GM21576 (cell line): ENCODE measurements at regions not wholly inside any gene's neighbourhood (a gene's known extent, or its start where the extent isn't known, plus 50 kb on each side); places are given as distances from the start of the nearest gene placed in this dataset.
"Not testable (repeated sequence)": the region's sequence is repeated elsewhere in the genome, so short reads cannot be mapped to it uniquely, and the experiment has no call there.

Experiments
- ATAC-seq: cut with Tn5 transposase; IDR thresholded peaks from one replicate; pipeline ENCODE4 v1.9.1; 2021; ENCODE audit warnings: mild to moderate bottlenecking, moderate library complexity; ENCODE audit not compliant: unreplicated experiment

DNA sequence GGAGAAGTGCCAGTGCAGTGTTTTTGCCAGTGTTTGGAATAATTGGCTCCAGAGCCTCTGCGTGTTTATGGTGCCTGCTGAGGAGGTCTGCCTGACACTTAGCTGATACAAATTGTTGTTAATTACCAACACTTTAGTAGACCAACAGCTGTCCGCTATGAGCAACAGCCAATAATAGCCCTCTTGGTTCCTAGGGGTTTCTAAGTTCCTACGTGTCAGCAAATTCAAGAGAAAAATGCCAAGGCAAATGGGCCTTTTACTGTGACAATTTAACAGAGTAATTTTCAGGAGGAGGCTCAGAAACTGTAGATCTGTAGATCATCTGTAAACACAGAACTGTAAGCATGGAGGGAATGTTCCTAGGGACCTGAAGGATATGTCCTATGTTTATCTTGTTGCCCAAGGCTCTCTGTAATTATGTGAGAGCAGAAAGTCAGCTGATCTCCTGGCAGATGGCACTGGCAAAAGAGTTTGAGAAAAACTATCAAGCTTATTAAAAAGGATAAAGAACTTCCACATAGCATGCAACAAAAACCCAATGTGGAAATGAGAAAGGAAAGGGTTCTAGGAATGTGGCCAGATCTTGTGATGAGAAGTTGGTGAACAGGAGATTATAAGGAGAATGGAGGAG lies 157.7 kb downstream of the GJA1 start:
- no peak for ATAC-seq

DNA sequence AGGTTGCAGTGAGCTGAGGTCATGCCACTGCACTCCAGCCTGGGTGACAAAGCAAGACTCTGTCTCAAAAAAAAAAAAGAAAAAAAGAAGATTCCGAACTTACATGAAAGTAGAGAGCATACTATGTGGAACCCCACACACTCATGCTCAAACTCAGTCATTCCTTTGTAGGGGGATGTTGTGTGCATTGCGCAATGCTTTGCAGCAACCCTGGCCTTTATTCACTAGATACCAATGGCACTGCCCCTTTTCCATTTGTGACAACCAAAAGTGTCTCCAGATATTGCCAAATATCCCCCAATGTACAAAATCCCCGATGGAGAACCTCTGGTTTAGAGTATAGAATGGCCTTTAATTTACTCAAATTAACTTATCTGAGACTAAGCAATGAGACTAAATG lies 158.6 kb downstream of the GJA1 start:
- no peak for ATAC-seq

DNA sequence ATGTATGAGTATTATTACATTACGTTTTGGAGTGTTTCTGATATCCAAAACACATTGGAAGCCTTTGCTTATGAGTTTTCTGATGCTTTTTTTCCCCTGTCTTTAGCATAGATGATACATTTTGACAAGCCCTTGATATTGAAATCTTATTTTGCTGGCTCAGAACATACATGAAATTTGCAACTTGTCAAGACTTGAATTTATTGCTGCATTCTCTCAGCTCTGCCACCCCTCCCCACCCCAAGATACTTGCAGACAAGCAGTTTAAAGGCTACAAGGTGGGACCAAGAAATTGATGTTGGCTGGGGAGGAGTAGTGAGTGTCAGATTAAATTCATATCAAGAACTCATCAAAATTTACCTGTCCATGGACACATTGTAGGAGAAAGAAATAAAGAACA lies 160.2 kb downstream of the GJA1 start:
- no peak for ATAC-seq

DNA sequence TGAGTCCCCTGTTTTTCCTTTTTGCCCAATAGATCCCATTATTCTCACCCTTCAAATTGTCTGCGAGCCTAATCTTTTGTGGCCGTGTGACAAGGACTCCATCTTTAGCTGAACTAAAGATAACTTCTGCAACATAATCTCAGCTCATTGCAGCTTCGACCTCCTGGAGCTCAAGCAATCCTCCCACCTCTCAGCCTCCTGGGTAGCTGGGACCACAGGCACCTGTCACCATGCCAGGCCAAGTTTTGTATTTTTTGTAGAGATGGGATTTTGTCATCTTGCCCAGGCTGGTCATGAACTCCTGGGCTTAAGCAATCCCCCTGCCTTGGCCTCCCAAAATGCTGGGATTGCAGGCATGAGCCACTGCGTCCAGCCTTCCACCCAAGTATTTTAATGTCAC lies 161.0 kb downstream of the GJA1 start:
- ATAC-seq: no peak

DNA sequence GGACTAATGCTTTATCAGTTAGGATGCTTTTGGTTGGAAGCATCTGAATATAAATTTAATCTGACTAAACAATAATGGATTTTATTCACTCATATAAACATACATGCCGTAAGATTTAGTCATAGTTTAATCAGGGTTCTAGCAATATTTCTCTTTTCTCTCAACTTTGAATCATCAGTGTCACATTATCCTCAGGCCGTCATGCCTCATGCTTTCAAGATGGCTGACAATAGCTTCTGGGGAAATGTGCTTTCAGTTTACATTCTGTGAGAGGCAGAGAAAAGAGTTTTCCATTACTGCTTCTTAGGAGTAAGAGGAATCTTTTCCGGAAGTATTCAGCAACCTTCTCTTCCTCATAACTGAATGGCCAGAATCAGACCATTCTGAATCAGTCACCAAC lies 162.2 kb downstream of the GJA1 start:
- no peak for ATAC-seq

DNA sequence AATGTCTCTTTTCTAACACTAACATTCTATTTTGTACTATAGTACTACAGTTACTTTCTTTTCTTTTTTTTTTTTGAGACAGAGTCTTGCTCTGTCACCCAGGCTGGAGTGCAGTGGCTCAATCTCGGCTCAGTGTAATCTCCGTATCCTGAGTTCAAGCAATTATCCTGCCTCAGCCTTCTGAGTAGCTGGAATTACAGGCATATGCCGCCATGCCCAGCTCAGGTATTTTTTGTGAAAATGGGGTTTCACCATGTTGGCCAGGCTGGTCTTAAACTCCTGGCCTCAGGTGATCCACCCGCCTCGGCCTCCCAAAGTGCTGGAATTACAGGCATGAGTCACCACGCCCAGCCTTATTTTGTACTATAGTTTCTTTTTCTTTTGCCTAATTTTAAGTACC lies 163.9 kb downstream of the GJA1 start:
- not testable (repeated sequence) for ATAC-seq

- ATAC-seq: no peak
Observed at GRCh38 chr6:121600389-121601168, 165.1 kb downstream of the GJA1 start.

GRCh38 chr6:121603486-121603885 lies 168.0 kb downstream of the GJA1 start:
- no peak for ATAC-seq

DNA sequence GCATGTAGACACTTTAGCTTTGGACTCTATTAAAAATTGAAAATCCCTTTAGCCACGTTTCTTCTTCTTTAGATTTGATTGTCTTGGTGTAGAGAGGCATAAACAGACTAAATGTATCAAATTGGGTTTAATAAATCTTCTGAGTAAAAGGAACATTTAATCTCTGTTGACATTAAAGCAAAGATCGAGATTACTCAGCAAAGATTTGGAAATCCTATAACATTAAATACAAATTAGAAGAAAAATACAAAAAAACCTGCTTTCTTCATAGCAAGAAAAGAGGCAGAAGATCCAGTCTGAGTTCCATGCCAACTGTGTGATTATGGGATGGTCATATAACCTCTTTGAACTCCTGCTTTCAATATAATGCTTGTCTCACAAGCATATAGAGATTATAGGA lies 172.3 kb downstream of the GJA1 start:
- no peak for ATAC-seq

DNA sequence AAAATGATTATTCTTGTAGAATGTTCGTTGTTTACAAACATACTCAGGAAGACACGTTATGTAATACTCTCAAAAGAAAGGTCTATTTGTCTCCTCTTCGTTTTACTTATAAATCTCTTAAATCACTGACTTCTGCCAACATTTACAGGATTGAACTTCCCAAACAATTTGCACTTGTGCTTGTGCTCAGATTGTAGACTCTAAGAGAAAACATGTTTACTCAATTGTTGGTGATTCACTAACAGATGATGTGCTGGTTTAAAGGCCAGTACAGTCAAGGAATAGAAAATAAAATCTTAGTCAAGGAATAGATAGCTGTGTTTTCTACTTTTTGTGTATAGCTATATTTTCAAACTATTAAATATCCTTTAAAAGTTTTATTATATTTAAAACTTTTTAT lies 172.8 kb downstream of the GJA1 start:
- ATAC-seq: no peak

DNA sequence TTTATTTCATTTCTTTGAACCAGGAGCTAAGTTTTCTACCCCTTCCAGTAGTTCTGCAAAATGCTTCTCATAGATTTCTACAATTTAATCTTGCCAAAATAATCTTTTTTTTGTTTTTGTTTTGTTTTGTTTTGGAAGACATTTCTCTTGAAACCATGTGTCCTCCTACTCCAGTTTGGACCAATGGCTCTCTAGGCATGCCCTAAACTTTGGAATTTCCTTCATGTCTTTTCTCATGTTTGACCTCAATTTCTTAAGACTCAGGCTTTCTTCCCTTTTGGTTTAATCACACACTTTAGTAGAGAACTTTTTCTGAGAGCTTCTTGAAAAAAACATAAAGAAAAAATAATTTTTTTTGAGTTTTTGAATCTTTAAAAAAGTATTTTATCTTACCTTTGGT lies 173.8 kb downstream of the GJA1 start:
- ATAC-seq: no peak

- no peak for ATAC-seq
Observed at GRCh38 chr6:121612927-121613326, 177.5 kb downstream of the GJA1 start.

GRCh38 chr6:121614115-121614514 lies 178.7 kb downstream of the GJA1 start:
- no peak for ATAC-seq

GRCh38 chr6:121615493-121615892 lies 180.0 kb downstream of the GJA1 start:
- no peak for ATAC-seq

DNA sequence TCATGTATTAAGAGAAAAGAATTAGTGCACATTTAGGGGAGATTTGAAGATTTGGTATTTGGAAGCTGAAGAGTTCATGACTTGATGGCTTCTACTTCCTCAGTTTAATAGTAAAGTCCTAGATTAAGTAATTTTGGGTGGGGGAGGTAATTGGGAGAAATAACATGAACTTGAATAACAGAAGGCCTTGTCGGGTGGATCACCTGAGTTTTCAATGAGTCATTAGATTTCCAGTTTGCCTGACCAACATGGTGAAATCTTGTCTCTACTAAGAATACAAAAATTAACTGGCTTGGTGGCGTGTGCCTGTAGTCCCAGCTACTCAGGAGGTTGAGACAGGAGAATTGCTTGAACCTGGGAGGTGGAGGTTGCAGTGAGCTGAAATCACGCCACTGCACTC lies 181.0 kb downstream of the GJA1 start:
- no peak for ATAC-seq

DNA sequence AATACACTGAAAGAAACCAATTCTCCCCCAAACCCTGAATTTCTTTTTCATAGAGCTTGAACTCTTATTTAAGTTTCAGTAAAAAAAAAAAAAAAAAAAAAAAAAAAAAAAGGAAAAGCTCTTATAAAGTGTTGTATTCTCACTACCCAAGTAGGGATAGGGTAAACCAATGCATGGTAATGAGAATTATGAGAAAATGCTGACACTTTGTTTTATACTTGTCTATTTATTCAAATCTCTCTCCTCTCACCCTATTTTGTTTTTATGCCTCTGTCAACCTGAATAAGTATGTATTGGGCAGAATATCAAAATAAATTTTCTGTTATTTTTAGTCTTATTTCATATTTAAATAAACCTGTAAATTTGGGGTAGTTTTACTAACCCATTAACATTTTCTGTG lies 181.9 kb downstream of the GJA1 start:
- ATAC-seq: no peak

- no peak for ATAC-seq
Observed at GRCh38 chr6:121619013-121619412, 183.6 kb downstream of the GJA1 start.

- no peak for ATAC-seq
Observed at GRCh38 chr6:121619987-121620740, 184.7 kb downstream of the GJA1 start.

DNA sequence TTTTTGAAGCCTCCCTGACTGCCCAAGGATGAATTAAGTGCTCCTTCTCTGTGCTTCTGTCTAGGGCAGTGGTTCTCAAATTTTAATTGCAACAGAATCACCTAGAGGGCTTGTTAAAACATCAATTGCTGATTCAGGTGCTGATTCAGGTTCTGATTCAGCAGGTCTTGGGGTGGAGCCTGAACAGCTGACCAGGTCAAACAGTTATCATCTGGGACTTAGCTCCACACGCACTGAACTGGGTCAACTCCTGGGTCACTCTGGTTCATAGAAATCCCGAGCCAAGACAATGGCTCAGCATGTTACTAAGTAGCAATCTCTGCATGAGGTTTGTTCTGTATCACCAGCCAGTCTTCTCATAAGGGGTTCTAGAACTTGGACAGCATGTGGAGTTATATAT lies 192.3 kb downstream of the GJA1 start:
- ATAC-seq: no peak

- no peak for ATAC-seq
Observed at GRCh38 chr6:121630716-121631115, 195.3 kb downstream of the GJA1 start.

DNA sequence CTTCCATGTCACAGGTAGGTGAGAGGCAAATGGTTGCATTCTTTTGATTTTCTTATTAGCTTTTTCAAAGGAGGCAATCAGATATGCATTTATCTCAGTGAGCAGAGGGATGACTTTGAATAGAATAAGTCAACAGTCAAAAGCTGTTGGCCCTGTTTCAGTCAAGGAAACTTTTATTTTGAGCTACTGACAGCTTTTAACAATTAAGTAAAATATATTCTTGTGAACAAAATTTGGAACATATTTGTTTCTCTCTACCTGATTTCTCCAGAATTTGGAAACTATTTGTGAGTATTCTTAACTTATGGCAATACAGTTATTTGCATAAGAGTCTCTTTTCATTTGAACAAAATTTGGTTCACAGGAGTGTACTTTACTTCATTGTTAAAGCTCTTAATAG lies 196.3 kb downstream of the GJA1 start:
- not testable (repeated sequence) for ATAC-seq

- no peak for ATAC-seq
Observed at GRCh38 chr6:121633309-121633708, 197.9 kb downstream of the GJA1 start.
